Stomach (tissue), 8 donors: ENCODE measurements at regions not wholly inside any gene's neighbourhood (a gene's known extent, or its start where the extent isn't known, plus 50 kb on each side); places are given as distances from the start of the nearest gene placed in this dataset.

Experiments
- DNase-seq, 2 donors: peaks; one replicate each; pipeline versions ENCODE4 v3.0.0 to v3.0.0-alpha.2; 2013 to 2019
- H3K27ac ChIP-seq, 5 donors: fragments of 200-600 bp in 4 of 5; sonication (generic) in 4 of 5; one replicate each; pipeline ENCODE4 v1.5.1; 2013 to 2019; ENCODE audit warnings: mild to moderate bottlenecking in 1 of 5, moderate library complexity in 1 of 5
- H3K27me3 ChIP-seq, 3 donors: fragments of 200-600 bp; sonication (generic); one replicate each; pipeline ENCODE4 v1.5.1; 2017 to 2019; ENCODE audit warnings: mixed run types in 1 of 3
- H3K36me3 ChIP-seq, 4 donors: fragments of 200-600 bp; sonication (generic); 1 replicate in 3 of 4; 2 replicates in 1 of 4; pipeline ENCODE4 v1.5.1; 2016 to 2019
- H3K4me1 ChIP-seq, 4 donors: fragments of 200-600 bp; sonication (generic); one replicate each; pipeline ENCODE4 v1.5.1; 2016 to 2019
- H3K4me3 ChIP-seq, 4 donors: fragments of 200-600 bp; sonication (generic) in 3 of 4; one replicate each; pipeline ENCODE4 v1.5.1; 2016 to 2019; ENCODE audit warnings: mild to moderate bottlenecking in 1 of 4
- H3K9me3 ChIP-seq, 4 donors: fragments of 200-600 bp; sonication (generic); one replicate each; pipeline ENCODE4 v1.5.1; 2016 to 2019
- CTCF ChIP-seq, 7 experiments: fragments of 450-650 bp in 4 of 7; fragments of 200-600 bp in 3 of 7; sonication (generic) in 3 of 7; IDR thresholded peaks; one replicate each; pipeline ENCODE4 v1.5.1; 2016 to 2019; ENCODE audit warnings: antibody characterized with exemption in 7 of 7, control low read depth in 2 of 7, mild to moderate bottlenecking in 1 of 7
- EP300 ChIP-seq: sonication (generic); formaldehyde crosslinking; IDR thresholded peaks from one replicate; pipeline ENCODE4 v1.6.1; 2017; ENCODE audit warnings: antibody characterized with exemption
- POLR2A ChIP-seq, 4 donors: fragments of 450-650 bp; IDR thresholded peaks; one replicate each; pipeline ENCODE4 v1.6.1; 2016; ENCODE audit warnings: antibody characterized with exemption in 4 of 4, control low read depth in 2 of 4, mild to moderate bottlenecking in 1 of 4, moderate library complexity in 1 of 4
- POLR2AphosphoS5 ChIP-seq, 3 donors: sonication (generic); formaldehyde crosslinking; IDR thresholded peaks; one replicate each; pipeline ENCODE4 v1.6.1; 2016; ENCODE audit warnings: antibody characterized with exemption in 3 of 3
- WGBS, 5 donors: extraction: QIAGEN DNeasy Blood & Tissue Kit in 3 of 5; methylation state at CpG; one replicate each; pipeline versions ENCODE4 v1.1.5 to v1.1.7; 2013 to 2018; 5-methylcytosine and 5-hydroxymethylcytosine counted together
- intact Hi-C: fragments of 100-400 bp; cut with DNase I; formaldehyde crosslinking; loops from one replicate; pipeline ENCODE4 v1.15.1; 2023; ENCODE audit warnings: low total_unique reads
- donor health status: healthy with polysubstance abuse.
- donor health status: Bipolar disorder and iron deficiency.
- donor health status: healthy.

- TF ChIP-seq POLR2AphosphoS5 (IDR thresholded peaks at IDR 0.05) (no peak), POLR2A (IDR thresholded peaks at IDR 0.05) (no peak), EP300 (no peak), CTCF (IDR thresholded peaks at IDR 0.05) (no peak)
Measured at GRCh38 chr21:17089091-17089491, 423.8 kb upstream of the CXADR start.

GRCh38 chr21:17101696-17102095, 411.1 kb upstream of the CXADR start:
- TF ChIP-seq POLR2AphosphoS5 (IDR thresholded peaks at IDR 0.05) (no peak), POLR2A (IDR thresholded peaks at IDR 0.05) (no peak), CTCF (IDR thresholded peaks at IDR 0.05) (no peak), EP300 (no peak)
- Histone ChIP-seq H3K36me3 (no peaks in the 10 kb centered on the region), H3K4me3 (no peak overlapping the region), H3K4me1 (no peaks in the 10 kb centered on the region), H3K9me3 (peaks cover 0 to 10% (median 0%) of the 10 kb centered on the region in 4 donors), H3K27ac (no peak overlapping the region), H3K27me3 (no peaks in the 10 kb centered on the region)
- intact Hi-C loops = no loop called here
- no peak for DNase-seq

More at GRCh38 chr21:17089091-17089491, 423.8 kb upstream of the CXADR start:
- peaks cover 0 to 10% (median 0%) of the 10 kb centered on the region in 4 donors for H3K4me1 ChIP-seq
- no peaks in the 10 kb centered on the region for H3K9me3 ChIP-seq
- H3K4me3 ChIP-seq = no peak overlapping the region
- peak in 1 of 2 donors; percentile 50 for DNase-seq
- H3K36me3 ChIP-seq = no peaks in the 10 kb centered on the region
- H3K27ac ChIP-seq = no peak overlapping the region
- intact Hi-C loops = no loop called here
- 28 to 61% (median 56%) methylated on average over 1 of the region's 1 CpG for WGBS, 5 donors
- no peaks in the 10 kb centered on the region for H3K27me3 ChIP-seq

- TF ChIP-seq CTCF (IDR thresholded peaks at IDR 0.05) (no peak), POLR2AphosphoS5 (IDR thresholded peaks at IDR 0.05) (no peak), POLR2A (IDR thresholded peaks at IDR 0.05) (no peak), EP300 (no peak)
- peaks cover 0 to 10% (median 0%) of the 10 kb centered on the region in 4 donors for H3K9me3 ChIP-seq
- intact Hi-C loops = no loop called here
- no peaks in the 10 kb centered on the region for H3K27me3 ChIP-seq
- H3K36me3 ChIP-seq = no peaks in the 10 kb centered on the region
- H3K4me3 ChIP-seq = no peak overlapping the region
- no peak overlapping the region for H3K27ac ChIP-seq
- H3K4me1 ChIP-seq = no peaks in the 10 kb centered on the region
- DNase-seq = no peak
Measured at GRCh38 chr21:17105932-17106331, 406.9 kb upstream of the CXADR start.

GRCh38 chr21:17114045-17114444, 398.8 kb upstream of the CXADR start:
- DNase-seq = no peak
- intact Hi-C loops = no loop called here
- no peak overlapping the region for H3K4me3 ChIP-seq
- no peaks in the 10 kb centered on the region for H3K36me3 ChIP-seq
- no peaks in the 10 kb centered on the region for H3K4me1 ChIP-seq
- TF ChIP-seq POLR2A (IDR thresholded peaks at IDR 0.05) = no peak
- no peak overlapping the region for H3K27ac ChIP-seq
- H3K27me3 ChIP-seq = no peaks in the 10 kb centered on the region
- no peaks in the 10 kb centered on the region for H3K9me3 ChIP-seq
- 73 to 85% (median 74%) methylated on average over 3 of the region's 3 CpGs for WGBS, 5 donors

- Histone ChIP-seq H3K9me3 (no peaks in the 10 kb centered on the region), H3K27me3 (no peaks in the 10 kb centered on the region), H3K4me3 (no peak overlapping the region), H3K4me1 (no peaks in the 10 kb centered on the region), H3K27ac (no peak overlapping the region), H3K36me3 (no peaks in the 10 kb centered on the region)
- intact Hi-C loops = no loop called here
- TF ChIP-seq CTCF (IDR thresholded peaks at IDR 0.05) (no peak), POLR2A (IDR thresholded peaks at IDR 0.05) (no peak), POLR2AphosphoS5 (IDR thresholded peaks at IDR 0.05) (no peak), EP300 (no peak)
- 77 to 80% (median 79%) methylated on average over 6 of the region's 6 CpGs for WGBS, 5 donors
- no peak for DNase-seq
Measured at GRCh38 chr21:17118638-17119384, 394.0 kb upstream of the CXADR start.
